NCI-H1105 (cell line): ENCODE measurements at regions not wholly inside any gene's neighbourhood (a gene's known extent, or its start where the extent isn't known, plus 50 kb on each side); places are given as distances from the start of the nearest gene placed in this dataset.
"Not testable (repeated sequence)": the region's sequence is repeated elsewhere in the genome, so short reads cannot be mapped to it uniquely, and the experiment has no call there.

ENCODE experiments used
- DNase-seq: peaks from one replicate; lab custom pipeline; 2025; lab: John Stamatoyannopoulos, UW

- not testable (repeated sequence) for DNase-seq
Measured at GRCh38 chr3:56924700-56925099, 123.0 kb upstream of the ARHGEF3 start.

GRCh38 chr3:56923526-56924224 lies 121.9 kb upstream of the ARHGEF3 start:
- no peak for DNase-seq

- no peak for DNase-seq
Measured at GRCh38 chr3:56921573-56922453, 120.1 kb upstream of the ARHGEF3 start.

- no peak for DNase-seq
Measured at GRCh38 chr3:56919797-56920195, 118.0 kb upstream of the ARHGEF3 start.

GRCh38 chr3:56919137-56919796 lies 117.5 kb upstream of the ARHGEF3 start:
- no peak for DNase-seq

- no peak for DNase-seq
Measured at GRCh38 chr3:56918111-56918568, 116.4 kb upstream of the ARHGEF3 start.

GRCh38 chr3:56917361-56918110 lies 115.8 kb upstream of the ARHGEF3 start:
- DNase-seq = no peak

- no peak for DNase-seq
Measured at GRCh38 chr3:56916716-56917360, 115.1 kb upstream of the ARHGEF3 start.

GRCh38 chr3:56915966-56916586 lies 114.3 kb upstream of the ARHGEF3 start:
- no peak for DNase-seq

- DNase-seq = no peak
Measured at GRCh38 chr3:56914646-56915045, 112.9 kb upstream of the ARHGEF3 start.

GRCh38 chr3:56911363-56911762 lies 109.6 kb upstream of the ARHGEF3 start:
- DNase-seq = no peak

GRCh38 chr3:56909349-56909748 lies 107.6 kb upstream of the ARHGEF3 start:
- no peak for DNase-seq

GRCh38 chr3:56908004-56908403 lies 106.3 kb upstream of the ARHGEF3 start:
- no peak for DNase-seq

GRCh38 chr3:56904552-56905215 lies 102.9 kb upstream of the ARHGEF3 start:
- DNase-seq = no peak

GRCh38 chr3:56903231-56903782 lies 101.6 kb upstream of the ARHGEF3 start:
- DNase-seq = no peak

GRCh38 chr3:56902468-56903160 lies 100.9 kb upstream of the ARHGEF3 start:
- DNase-seq = no peak

GRCh38 chr3:56900801-56901200 lies 99.1 kb upstream of the ARHGEF3 start:
- no peak for DNase-seq

- no peak for DNase-seq
Measured at GRCh38 chr3:56899851-56900250, 98.1 kb upstream of the ARHGEF3 start.

GRCh38 chr3:56899078-56899477 lies 97.3 kb upstream of the ARHGEF3 start:
- no peak for DNase-seq
